K562 (cell line): ENCODE measurements at regions not wholly inside any gene's neighbourhood (a gene's known extent, or its start where the extent isn't known, plus 50 kb on each side); places are given as distances from the start of the nearest gene placed in this dataset.

Source experiments
- ATAC-seq: fragments of 200-7000 bp; cut with Tn5 transposase; 3 replicates; pipeline ENCODE4 v1.9.1; 2020; ENCODE audit warnings: moderate library complexity
- BruUV-seq: library from RNA; stranded (reverse); fragments of 400-500 nt; replicated peaks from 2 replicates; lab custom pipeline; 2021; lab: Mats Ljungman, UMichigan
- CTCF ChIA-PET: fragments of 300-600 bp; formaldehyde crosslinking; extraction: SDS; loops from one replicate; lab custom pipeline; 2021; ENCODE audit warnings: low intra/inter-chr PET ratio; lab: Yijun Ruan, JAX
- POLR2A ChIA-PET: fragments of 300-600, 350-650 bp; sonication (Branson Sonifier 250); formaldehyde crosslinking; extraction: SDS; loops from one replicate; lab custom pipeline; 2021; ENCODE audit warnings: antibody characterized with exemption, inconsistent platforms; lab: Yijun Ruan, JAX
- DNase-seq, 4 experiments: peaks; one replicate each; pipeline versions ENCODE4 v3.0.0 to v3.0.0-alpha.2; 2011 to 2018; ENCODE audit warnings: low spot score in 3 of 4, mixed read lengths in 3 of 4; ENCODE audit errors: extremely low read depth in 1 of 4
- FAIRE-seq: peaks from 2 replicates; lab custom pipeline; 2011; peaks lifted over from hg19 to GRCh38; lab: Jason Lieb, UNC
- H2AFZ ChIP-seq: 2 replicates; pipeline ENCODE4 v1.6.0; 2011; ENCODE audit warnings: low read depth, low read length, control low read depth, inconsistent platforms
- H3K27ac ChIP-seq: fragments of 200-600 bp; 3 replicates; pipeline ENCODE4 v1.8.0; 2011; ENCODE audit warnings: low read depth, mild to moderate bottlenecking, control low read depth, inconsistent platforms, low read length, moderate library complexity, mixed read lengths; ENCODE audit errors: extremely low read depth
- H3K27me3 ChIP-seq, 2 experiments: fragments of 300-600 bp in 1 of 2; 2 replicates in 1 of 2; 3 replicates in 1 of 2; pipeline versions ENCODE4 v1.6.0 to v1.8.0; 2011; ENCODE audit warnings: inconsistent platforms in 2 of 2, low read length in 2 of 2, mild to moderate bottlenecking in 1 of 2, mixed read lengths in 1 of 2, moderate library complexity in 1 of 2; ENCODE audit not compliant: control insufficient read depth in 2 of 2, insufficient read depth in 2 of 2
- H3K36me3 ChIP-seq: fragments of 300-600 bp; 3 replicates; pipeline ENCODE4 v1.8.0; 2011; ENCODE audit warnings: mild to moderate bottlenecking, low read length, inconsistent platforms; ENCODE audit not compliant: control insufficient read depth, insufficient read depth
- H3K4me1 ChIP-seq, 2 experiments: fragments of 200-600 bp in 1 of 2; replicated peaks in 1 of 2; 2 replicates in 1 of 2; 3 replicates in 1 of 2; pipeline versions ENCODE4 v1.5.1 to v1.8.0; 2011; ENCODE audit warnings: inconsistent platforms in 2 of 2, low read length in 2 of 2, mild to moderate bottlenecking in 1 of 2, mixed read lengths in 1 of 2, moderate library complexity in 1 of 2; ENCODE audit not compliant: control insufficient read depth in 2 of 2, insufficient read depth in 2 of 2
- H3K4me2 ChIP-seq: 2 replicates; pipeline ENCODE4 v1.6.1; 2011; ENCODE audit warnings: low read length, control low read depth, inconsistent platforms, mixed read lengths; ENCODE audit not compliant: insufficient read depth
- H3K4me3 ChIP-seq: fragments of 200-600 bp; sonication (generic), shearing (Covaris generic); 2 replicates; pipeline ENCODE4 v1.5.1; 2016; ENCODE audit warnings: control low read depth, inconsistent platforms
- H3K79me2 ChIP-seq: fragments of 200-600 bp; 3 replicates; pipeline ENCODE4 v1.8.0; 2011; ENCODE audit warnings: low read length, inconsistent platforms; ENCODE audit not compliant: control insufficient read depth, insufficient read depth
- H3K9ac ChIP-seq, 2 experiments: 2 replicates each; pipeline versions ENCODE4 v1.6.0 to v1.6.1; 2011; ENCODE audit warnings: low read depth in 2 of 2, low read length in 2 of 2, control low read depth in 1 of 2, inconsistent platforms in 1 of 2, mild to moderate bottlenecking in 1 of 2, mixed read lengths in 1 of 2; ENCODE audit not compliant: insufficient read depth in 1 of 2
- H3K9me1 ChIP-seq: one replicate; pipeline ENCODE4 v1.6.0; 2011; ENCODE audit warnings: inconsistent platforms, mild to moderate bottlenecking, low read length, moderate library complexity; ENCODE audit not compliant: control insufficient read depth, insufficient read depth
- H3K9me3 ChIP-seq: replicated peaks from 2 replicates; pipeline ENCODE4 v1.5.1; 2011; ENCODE audit warnings: low read depth, low read length, inconsistent platforms; ENCODE audit not compliant: control insufficient read depth, insufficient read depth
- H4K20me1 ChIP-seq: replicated peaks from 2 replicates; pipeline ENCODE4 v1.6.1; 2011; ENCODE audit warnings: low read length, inconsistent platforms, mixed read lengths; ENCODE audit not compliant: control insufficient read depth, insufficient read depth
- ELF4 ChIP-seq: fragments of 450-650 bp; formaldehyde crosslinking; IDR thresholded peaks from 2 replicates; pipeline ENCODE4 v1.4.0; 2022; ENCODE audit warnings: missing genetic modification characterization
- MTA1 ChIP-seq: fragments of 450-650 bp; IDR thresholded peaks from 2 replicates; pipeline ENCODE4 v1.6.1; 2017; ENCODE audit warnings: borderline replicate concordance
- NR2F6 ChIP-seq: fragments of 450-650 bp; formaldehyde crosslinking; IDR thresholded peaks from 2 replicates; pipeline ENCODE4 v1.4.0; 2020; ENCODE audit warnings: mild to moderate bottlenecking
- PTBP1 ChIP-seq: fragments of 200-400 bp; formaldehyde crosslinking; IDR thresholded peaks from 2 replicates; pipeline ENCODE4 v1.6.1; 2017; ENCODE audit warnings: low read depth, low read length
- RBM25 ChIP-seq: fragments of 200-400 bp; formaldehyde crosslinking; IDR thresholded peaks from 2 replicates; pipeline ENCODE4 v1.6.1; 2018; ENCODE audit warnings: low read length, low read depth, moderate library complexity; ENCODE audit not compliant: severe bottlenecking
- ZC3H4 ChIP-seq: sonication (generic); formaldehyde crosslinking; IDR thresholded peaks from 2 replicates; pipeline ENCODE4 v1.9.0; 2021; ENCODE audit warnings: missing genetic modification reagents, borderline replicate concordance
- WGBS: fragments of 100-300 bp; shearing (Covaris generic); methylation state at CpG from one replicate; pipeline ENCODE4 v1.1.6; 2016; ENCODE audit warnings: low coverage, mixed read lengths; ENCODE audit not compliant: insufficient coverage; ENCODE audit errors: missing lambda C conversion rate; 5-methylcytosine and 5-hydroxymethylcytosine counted together
- in situ Hi-C: fragments of 300-500 bp; cut with MboI; formaldehyde crosslinking; loops from 4 replicates; pipeline ENCODE4 v1.15.0; 2018; ENCODE audit warnings: inconsistent platforms, mixed read lengths
- intact Hi-C: fragments of 100-400 bp; cut with micrococcal nuclease; formaldehyde crosslinking; loops from 2 replicates; pipeline ENCODE4 v1.14.2; 2022

DNA sequence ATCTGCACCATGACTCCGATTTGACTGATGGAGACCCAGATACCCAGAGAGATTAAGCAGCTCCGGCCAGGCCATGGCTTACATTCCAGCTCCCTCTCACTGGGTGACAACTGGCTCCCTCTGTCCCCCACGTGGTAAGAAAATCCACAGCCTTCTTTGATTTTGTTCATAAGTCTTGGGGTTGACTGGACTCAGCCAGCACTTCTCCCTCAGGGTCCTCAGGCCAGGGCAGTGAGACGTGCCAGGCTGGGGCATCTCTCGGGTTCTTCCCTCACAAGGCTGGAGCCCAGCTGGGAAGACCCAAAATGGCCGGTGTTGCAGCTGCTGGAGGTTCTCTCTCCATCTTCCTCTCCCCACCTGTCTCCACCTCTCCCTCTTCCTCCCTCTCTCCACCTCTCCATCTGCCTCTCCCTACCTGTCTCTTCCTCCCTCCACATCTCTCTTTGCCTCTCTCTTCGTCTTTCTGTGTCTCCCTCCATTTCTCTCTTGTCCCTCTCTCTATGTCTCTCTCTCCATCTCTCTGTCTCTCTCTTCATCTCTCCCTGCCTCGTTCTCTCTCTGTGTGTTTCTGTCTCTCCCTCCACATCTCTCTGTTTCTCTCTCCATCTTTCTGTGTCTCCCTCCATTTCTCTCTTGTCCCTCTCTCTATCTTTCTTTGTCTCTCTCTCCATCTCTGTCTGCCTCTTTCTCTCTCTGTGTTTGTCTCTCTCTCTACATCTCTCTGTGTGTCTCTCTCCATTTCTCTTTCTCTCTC is 105.3 kb downstream of the FOXL1 start:
- POLR2A ChIA-PET = interaction anchor here (0.6 kb wide), 1 partner anchor 737 kb away, joined by 3 read pairs; no protein-coding TSS in a partner anchor
- DNase-seq (no peak), ATAC-seq (no peak), FAIRE-seq (no peak)
- no peak overlapping the region for H3K4me2 ChIP-seq
- no peaks in the 10 kb centered on the region for H4K20me1 ChIP-seq
- no peak overlapping the region for H2AFZ ChIP-seq
- no peak overlapping the region for H3K27ac ChIP-seq
- H3K4me3 ChIP-seq = no peak overlapping the region
- no peaks in the 10 kb centered on the region for H3K79me2 ChIP-seq
- H3K36me3 ChIP-seq = no peaks in the 10 kb centered on the region
- no peaks in the 10 kb centered on the region for H3K9me1 ChIP-seq
- no peak overlapping the region for H3K9ac ChIP-seq
- WGBS = 0% methylated on average over 6 of the region's 8 CpGs
- TF ChIP-seq ELF4 (CRISPR knock-in tag) (0 out of 2 replicates have a peak, but pooled peaks have one; percentile 27), ZC3H4 (CRISPR knock-in tag) (no peak), NR2F6 (CRISPR knock-in tag) (no peak)
- intact Hi-C loops = no loop called here
- BruUV-seq = no TSS peak
- in situ Hi-C loops = no loop called here
- H3K4me1 ChIP-seq = peaks cover 0 to 5% of the 10 kb centered on the region in 2 experiments; a peak in 1 of 5 replicates
- H3K27me3 ChIP-seq = peaks cover 15 to 43% of the 10 kb centered on the region in 2 experiments; a peak in 4 of 5 replicates
- no peaks in the 10 kb centered on the region for H3K9me3 ChIP-seq
- CTCF ChIA-PET = no interaction called here

DNA sequence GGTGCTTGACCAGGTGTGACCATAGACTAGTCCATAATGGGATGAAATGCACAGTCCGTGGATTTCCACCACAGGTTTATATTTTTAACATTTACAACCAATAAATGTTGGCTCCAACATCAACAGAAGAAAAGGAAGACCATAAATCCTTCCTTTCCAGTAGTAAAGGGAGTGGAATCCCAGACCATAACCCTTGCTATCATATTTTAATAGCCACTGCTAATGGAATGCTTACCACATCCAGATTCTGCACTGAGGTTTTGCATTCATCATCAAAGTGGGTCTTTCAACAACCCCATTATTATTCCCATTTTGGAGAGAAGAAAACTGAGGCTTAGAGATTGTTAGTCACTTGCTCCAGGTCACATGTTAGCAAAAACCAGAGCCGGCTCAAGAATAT is 106.7 kb downstream of the FOXL1 start:
- Histone ChIP-seq H3K4me2 (no peak overlapping the region), H3K36me3 (no peaks in the 10 kb centered on the region), H3K27ac (no peak overlapping the region), H3K4me1 (peaks cover 0 to 5% of the 10 kb centered on the region in 2 experiments; a peak in 1 of 5 replicates), H3K27me3 (peaks cover 15 to 35% of the 10 kb centered on the region in 2 experiments; a peak in 4 of 5 replicates), H3K9me3 (no peaks in the 10 kb centered on the region)
- no peak for ATAC-seq
- no TSS peak for BruUV-seq
- no peak for FAIRE-seq
- CTCF ChIA-PET = no interaction called here
- POLR2A ChIA-PET = no interaction called here
- in situ Hi-C loops = no loop called here
- TF ChIP-seq RBM25 (peak; percentile 11), MTA1 (no peak), PTBP1 (no peak)
- TF ChIP-seq, all 486 proteins: peak for 1
- no peak for DNase-seq
- Histone ChIP-seq H3K79me2 (no peaks in the 10 kb centered on the region), H3K9me1 (no peaks in the 10 kb centered on the region), H3K4me3 (no peak overlapping the region), H2AFZ (no peak overlapping the region), H4K20me1 (no peaks in the 10 kb centered on the region), H3K9ac (no peak overlapping the region)
- 0% methylated on average over 2 of the region's 2 CpGs for WGBS
- intact Hi-C loops = no loop called here
